ENCODE measurements at regions not wholly inside any gene's neighbourhood (a gene's known extent, or its start where the extent isn't known, plus 50 kb on each side); places are given as distances from the start of the nearest gene placed in this dataset.

DNA sequence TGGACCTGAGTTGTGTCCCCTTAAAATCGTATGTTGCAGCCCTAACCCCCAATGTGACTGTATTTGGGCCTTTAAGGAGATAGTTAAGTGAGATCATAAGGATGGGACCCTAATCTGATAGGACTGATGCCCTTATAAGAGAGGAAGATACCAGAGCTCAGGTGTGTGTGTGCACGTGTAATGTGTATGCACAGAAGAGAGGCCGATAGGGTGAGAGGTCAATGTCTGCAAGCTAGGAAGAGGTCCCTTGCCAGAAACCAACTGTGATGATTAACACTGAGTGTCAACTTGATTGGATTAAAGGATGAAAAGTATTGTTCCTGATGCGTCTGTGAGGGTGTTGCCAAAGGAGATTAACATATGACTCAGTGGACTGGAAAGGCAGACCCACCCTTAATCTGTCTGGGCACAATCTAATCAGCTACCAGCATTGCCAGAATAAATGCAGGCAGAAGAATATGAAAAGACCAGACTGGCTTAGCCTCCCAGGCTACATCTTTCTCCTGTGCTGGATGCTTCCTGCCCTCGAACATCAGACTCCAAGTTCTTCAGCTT lies 299.8 kb downstream of the LRFN2 start:
- dilution Hi-C loops (cut with MboI; ENCODE audit: extremely low pct_ligation_motif_present, low sequenced_read_pairs), result no loop called here

DNA sequence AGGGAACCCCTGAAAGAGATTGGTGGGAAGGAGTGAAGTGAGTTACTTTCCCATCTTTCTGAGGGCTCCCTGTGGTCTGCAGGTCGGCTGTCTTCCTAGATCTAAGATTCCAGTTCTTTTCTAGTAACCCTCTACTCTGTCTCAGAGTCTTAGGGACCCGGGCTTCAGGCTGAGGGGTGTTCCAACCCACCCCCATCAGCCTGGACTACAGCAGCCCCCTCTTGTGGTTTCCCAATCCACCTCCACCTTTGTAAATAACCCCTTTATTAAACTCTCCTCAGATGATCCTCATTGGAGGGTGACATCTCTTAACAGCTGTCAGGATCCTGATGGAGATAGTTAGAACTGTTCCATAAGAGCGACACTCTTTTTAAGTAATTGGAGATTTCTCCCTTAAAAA lies 300.4 kb downstream of the LRFN2 start:
- Histone ChIP-seq H3K9me3 (ENCODE audit: control insufficient read depth, low read depth, low read length) (no peaks in the 10 kb centered on the region), H3K27ac (ENCODE audit: control insufficient read depth, insufficient read depth, low read length) (no peak overlapping the region), H3K36me3 (ENCODE audit: control insufficient read depth in 2 of 2, extremely low read depth in 1 of 2, insufficient read depth in 2 of 2, low read length in 2 of 2) (no peaks in the 10 kb centered on the region), H3K4me3 (ENCODE audit: control insufficient read depth in 2 of 3, extremely low read depth in 1 of 3, insufficient read depth in 2 of 3, low read depth in 1 of 3, low read length in 3 of 3) (no peak overlapping the region), H3K79me2 (ENCODE audit: control insufficient read depth, insufficient read depth, low read length) (no peaks in the 10 kb centered on the region), H3K4me1 (ENCODE audit: control insufficient read depth, extremely low read depth, insufficient read depth, low read length) (no peaks in the 10 kb centered on the region), H3K9me1 (ENCODE audit: control insufficient read depth, extremely low read depth, insufficient read depth, low read length) (no peaks in the 10 kb centered on the region), H3K9ac (ENCODE audit: control insufficient read depth, extremely low read depth, insufficient read depth, low read length) (no peak overlapping the region), H4K20me1 (ENCODE audit: control insufficient read depth, extremely low read depth, insufficient read depth, low read length) (no peaks in the 10 kb centered on the region), H3K27me3 (ENCODE audit: control insufficient read depth, extremely low read depth, insufficient read depth, low read length) (peaks cover 18% of the 10 kb centered on the region), H2AFZ (ENCODE audit: control insufficient read depth, low read length) (no peak overlapping the region), H3K4me2 (ENCODE audit: control insufficient read depth, extremely low read depth, insufficient read depth, low read depth, low read length) (no peak overlapping the region)
- FAIRE-seq (no peak), DNase-seq (ENCODE audit: low read depth, low spot score) (no peak)
- no peak for TF ChIP-seq EZH2 (IDR thresholded peaks at IDR 0.05; ENCODE audit: low read length)
- TF ChIP-seq, protein P1, sequence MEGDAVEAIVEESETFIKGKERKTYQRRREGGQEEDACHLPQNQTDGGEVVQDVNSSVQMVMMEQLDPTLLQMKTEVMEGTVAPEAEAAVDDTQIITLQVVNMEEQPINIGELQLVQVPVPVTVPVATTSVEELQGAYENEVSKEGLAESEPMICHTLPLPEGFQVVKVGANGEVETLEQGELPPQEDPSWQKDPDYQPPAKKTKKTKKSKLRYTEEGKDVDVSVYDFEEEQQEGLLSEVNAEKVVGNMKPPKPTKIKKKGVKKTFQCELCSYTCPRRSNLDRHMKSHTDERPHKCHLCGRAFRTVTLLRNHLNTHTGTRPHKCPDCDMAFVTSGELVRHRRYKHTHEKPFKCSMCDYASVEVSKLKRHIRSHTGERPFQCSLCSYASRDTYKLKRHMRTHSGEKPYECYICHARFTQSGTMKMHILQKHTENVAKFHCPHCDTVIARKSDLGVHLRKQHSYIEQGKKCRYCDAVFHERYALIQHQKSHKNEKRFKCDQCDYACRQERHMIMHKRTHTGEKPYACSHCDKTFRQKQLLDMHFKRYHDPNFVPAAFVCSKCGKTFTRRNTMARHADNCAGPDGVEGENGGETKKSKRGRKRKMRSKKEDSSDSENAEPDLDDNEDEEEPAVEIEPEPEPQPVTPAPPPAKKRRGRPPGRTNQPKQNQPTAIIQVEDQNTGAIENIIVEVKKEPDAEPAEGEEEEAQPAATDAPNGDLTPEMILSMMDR (optimal IDR thresholded peaks at IDR 0.05 in 1 of 3, IDR thresholded peaks at IDR 0.05 in 1 of 3, conservative IDR thresholded peaks at IDR 0.05 in 1 of 3; ENCODE audit: extremely low read depth in 1 of 3, insufficient read depth in 2 of 3, low read length in 3 of 3), result no peak
- dilution Hi-C loops (cut with MboI; ENCODE audit: extremely low pct_ligation_motif_present, low sequenced_read_pairs), result no loop called here

More for the DNA sequence above, 299.8 kb downstream of the LRFN2 start:
- DNase-seq (ENCODE audit: low read depth, low spot score) (no peak), FAIRE-seq (peak; percentile 20)
- Histone ChIP-seq H3K79me2 (ENCODE audit: control insufficient read depth, insufficient read depth, low read length) (no peaks in the 10 kb centered on the region), H2AFZ (ENCODE audit: control insufficient read depth, low read length) (no peak overlapping the region), H3K9ac (ENCODE audit: control insufficient read depth, extremely low read depth, insufficient read depth, low read length) (no peak overlapping the region), H3K9me1 (ENCODE audit: control insufficient read depth, extremely low read depth, insufficient read depth, low read length) (no peaks in the 10 kb centered on the region), H3K27ac (ENCODE audit: control insufficient read depth, insufficient read depth, low read length) (no peak overlapping the region), H3K9me3 (ENCODE audit: control insufficient read depth, low read depth, low read length) (no peaks in the 10 kb centered on the region), H3K4me1 (ENCODE audit: control insufficient read depth, extremely low read depth, insufficient read depth, low read length) (no peaks in the 10 kb centered on the region), H3K27me3 (ENCODE audit: control insufficient read depth, extremely low read depth, insufficient read depth, low read length) (peaks cover 18% of the 10 kb centered on the region), H4K20me1 (ENCODE audit: control insufficient read depth, extremely low read depth, insufficient read depth, low read length) (no peaks in the 10 kb centered on the region), H3K4me2 (ENCODE audit: control insufficient read depth, extremely low read depth, insufficient read depth, low read depth, low read length) (no peak overlapping the region), H3K4me3 (ENCODE audit: control insufficient read depth in 2 of 3, extremely low read depth in 1 of 3, insufficient read depth in 2 of 3, low read depth in 1 of 3, low read length in 3 of 3) (no peak overlapping the region), H3K36me3 (ENCODE audit: control insufficient read depth in 2 of 2, extremely low read depth in 1 of 2, insufficient read depth in 2 of 2, low read length in 2 of 2) (no peaks in the 10 kb centered on the region)
- no peak for TF ChIP-seq EZH2 (IDR thresholded peaks at IDR 0.05; ENCODE audit: low read length)
- TF ChIP-seq, protein P1 (optimal IDR thresholded peaks at IDR 0.05 in 1 of 3, IDR thresholded peaks at IDR 0.05 in 1 of 3, conservative IDR thresholded peaks at IDR 0.05 in 1 of 3; ENCODE audit: extremely low read depth in 1 of 3, insufficient read depth in 2 of 3, low read length in 3 of 3), result no peak

Data from keratinocyte (primary cell).